GM23248 (cell line): ENCODE measurements at regions not wholly inside any gene's neighbourhood (a gene's known extent, or its start where the extent isn't known, plus 50 kb on each side); places are given as distances from the start of the nearest gene placed in this dataset.

ENCODE experiments used
- EZH2 ChIP-seq: fragments of 200-600 bp; sonication (generic); IDR thresholded peaks from 2 replicates; pipeline ENCODE4 v1.6.1; 2018; ENCODE audit warnings: antibody characterized with exemption, mild to moderate bottlenecking; ENCODE audit not compliant: insufficient read depth, poor library complexity, severe bottlenecking
- EZH2phosphoT487 ChIP-seq: fragments of 200-600 bp; sonication (generic); IDR thresholded peaks from 2 replicates; pipeline ENCODE4 v1.6.1; 2018; ENCODE audit warnings: antibody characterized with exemption, moderate library complexity, mild to moderate bottlenecking, low read depth; ENCODE audit not compliant: insufficient read depth

DNA sequence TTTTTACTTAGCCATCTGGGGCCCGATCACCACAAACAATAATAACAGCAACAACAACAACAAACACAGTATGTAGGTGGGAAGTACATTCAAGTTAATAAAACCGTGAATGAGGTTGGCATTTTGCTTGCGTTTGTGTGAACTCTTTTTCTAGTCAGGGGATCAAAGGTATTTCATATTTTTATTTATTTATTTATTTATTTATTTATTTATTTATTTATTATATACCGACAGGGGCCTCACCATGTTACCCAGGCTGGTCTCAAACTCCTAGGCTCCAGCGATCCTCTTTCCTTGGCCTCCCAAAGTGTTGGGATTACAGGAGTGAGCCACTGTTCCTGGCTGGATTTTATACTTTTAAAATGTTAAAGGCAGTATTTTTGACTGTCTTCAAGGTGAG, 325.4 kb downstream of the RAPGEF2 start:
- TF ChIP-seq EZH2phosphoT487 (no peak), EZH2 (no peak)
